GM23338 (cell line): ENCODE measurements at regions not wholly inside any gene's neighbourhood (a gene's known extent, or its start where the extent isn't known, plus 50 kb on each side); places are given as distances from the start of the nearest gene placed in this dataset.

Source experiments
- ATAC-seq: fragments of 200-7000 bp; cut with Tn5 transposase; 3 replicates; pipeline ENCODE4 v1.9.1; 2020
- DNase-seq: peaks from one replicate; pipeline ENCODE4 v3.0.0-alpha.2; 2015; ENCODE audit warnings: low spot score
- H2AFZ ChIP-seq: fragments of 200-600 bp; sonication (generic); 2 replicates; pipeline ENCODE4 v1.8.0; 2016; ENCODE audit warnings: antibody characterized with exemption, mild to moderate bottlenecking, moderate library complexity
- H3F3A ChIP-seq: fragments of 200-600 bp; sonication (generic); replicated peaks from 2 replicates; pipeline ENCODE4 v1.8.0; 2017; ENCODE audit warnings: antibody characterized with exemption, mixed run types, low read depth
- H3K27ac ChIP-seq: fragments of 200-600 bp; sonication (generic); 2 replicates; pipeline ENCODE4 v1.6.1; 2016; ENCODE audit warnings: low read depth
- H3K27me3 ChIP-seq: fragments of 200-600 bp; sonication (generic); 2 replicates; pipeline ENCODE4 v1.8.0; 2016; ENCODE audit warnings: mild to moderate bottlenecking, mixed run types, moderate library complexity; ENCODE audit not compliant: insufficient read depth
- H3K36me3 ChIP-seq: fragments of 200-600 bp; sonication (generic); 2 replicates; pipeline ENCODE4 v1.8.0; 2016; ENCODE audit warnings: mild to moderate bottlenecking; ENCODE audit not compliant: insufficient read depth
- H3K4me1 ChIP-seq: fragments of 200-600 bp; sonication (generic); 2 replicates; pipeline ENCODE4 v1.8.0; 2016; ENCODE audit warnings: mild to moderate bottlenecking, moderate library complexity; ENCODE audit not compliant: insufficient read depth
- H3K4me2 ChIP-seq: fragments of 200-600 bp; sonication (generic); 2 replicates; pipeline ENCODE4 v1.7.1; 2017; ENCODE audit warnings: mixed run types
- H3K4me3 ChIP-seq: fragments of 200-600 bp; sonication (generic); 2 replicates; pipeline ENCODE4 v1.6.1; 2016; ENCODE audit warnings: mixed run types
- H3K79me2 ChIP-seq: fragments of 200-600 bp; sonication (generic); replicated peaks from 2 replicates; pipeline ENCODE4 v1.8.0; 2017; ENCODE audit warnings: mild to moderate bottlenecking; ENCODE audit not compliant: insufficient read depth
- H3K9me2 ChIP-seq: fragments of 200-600 bp; sonication (generic); 2 replicates; pipeline ENCODE4 v1.8.0; 2017; ENCODE audit not compliant: insufficient read depth
- H4K20me1 ChIP-seq: fragments of 200-600 bp; sonication (generic); replicated peaks from 2 replicates; pipeline ENCODE4 v1.8.0; 2017; ENCODE audit warnings: mild to moderate bottlenecking; ENCODE audit not compliant: insufficient read depth
- H3K27ac Mint-ChIP-seq: 2 replicates; pipeline ENCODE4 v1.8.0; 2020; ENCODE audit warnings: inconsistent platforms, mild to moderate bottlenecking, moderate library complexity, mixed read lengths
- H3K27me3 Mint-ChIP-seq: 3 replicates; pipeline ENCODE4 v1.8.0; 2022; ENCODE audit warnings: low read depth, mild to moderate bottlenecking, moderate library complexity, mixed read lengths, inconsistent platforms; ENCODE audit not compliant: insufficient read depth, poor library complexity
- H3K36me3 Mint-ChIP-seq: 3 replicates; pipeline ENCODE4 v1.8.0; 2021; ENCODE audit warnings: low read depth, mild to moderate bottlenecking, inconsistent platforms, moderate library complexity, mixed read lengths
- H3K4me1 Mint-ChIP-seq: 3 replicates; pipeline ENCODE4 v1.8.0; 2020; ENCODE audit warnings: mild to moderate bottlenecking, inconsistent platforms, mixed read lengths
- H3K4me3 Mint-ChIP-seq: 3 replicates; pipeline ENCODE4 v1.8.0; 2021; ENCODE audit warnings: moderate library complexity, mild to moderate bottlenecking, inconsistent platforms, mixed read lengths
- H3K9me3 Mint-ChIP-seq: 3 replicates; pipeline ENCODE4 v1.8.0; 2020; ENCODE audit warnings: moderate library complexity, mild to moderate bottlenecking, inconsistent platforms, mixed read lengths
- CREB1 ChIP-seq: fragments of 250-450 bp; sonication (Bioruptor Pico); IDR thresholded peaks from 2 replicates; pipeline ENCODE4 v1.5.0; 2020; ENCODE audit warnings: low read depth, mild to moderate bottlenecking, moderate library complexity
- EZH2 ChIP-seq: fragments of 200-600 bp; sonication (generic); IDR thresholded peaks from one replicate; pipeline ENCODE4 v1.8.0; 2017; ENCODE audit warnings: antibody characterized with exemption, mild to moderate bottlenecking, low read depth; ENCODE audit not compliant: unreplicated experiment
- EZH2phosphoT487 ChIP-seq: fragments of 200-600 bp; sonication (generic); IDR thresholded peaks from one replicate; pipeline ENCODE4 v1.8.1; 2018; ENCODE audit warnings: antibody characterized with exemption; ENCODE audit not compliant: unreplicated experiment
- JUNB ChIP-seq: IDR thresholded peaks from one replicate; pipeline ENCODE4 v1.6.1; 2016; ENCODE audit warnings: antibody characterized with exemption; ENCODE audit not compliant: unreplicated experiment
- NANOG ChIP-seq: IDR thresholded peaks from 2 replicates; pipeline ENCODE4 v1.6.1; 2016; ENCODE audit warnings: antibody characterized with exemption, borderline replicate concordance
- STAT1 ChIP-seq: IDR thresholded peaks from one replicate; pipeline ENCODE4 v1.6.1; 2016; ENCODE audit warnings: antibody characterized with exemption; ENCODE audit not compliant: unreplicated experiment
- ZNF114 ChIP-seq: fragments of 250-450 bp; sonication (Bioruptor Pico); IDR thresholded peaks from 2 replicates; pipeline ENCODE4 v1.5.0; 2020; ENCODE audit warnings: mild to moderate bottlenecking, moderate library complexity
- TF ChIP-seq, protein P1 (sequence below), 2 experiments: fragments of 200-600 bp in 1 of 2; sonication (generic) in 1 of 2; conservative IDR thresholded peaks; 2 replicates each; pipeline versions ENCODE4 v1.5.1 to v1.6.1; 2016 to 2017; ENCODE audit warnings: antibody characterized with exemption in 2 of 2, low read depth in 2 of 2, mild to moderate bottlenecking in 2 of 2, moderate library complexity in 1 of 2
- TF ChIP-seq, protein P2 (sequence below): IDR thresholded peaks from 2 replicates; pipeline ENCODE4 v1.6.1; 2016; ENCODE audit warnings: antibody characterized with exemption
- TF ChIP-seq, protein P3 (sequence below): IDR thresholded peaks from one replicate; pipeline ENCODE4 v1.6.1; 2018; ENCODE audit warnings: antibody characterized with exemption; ENCODE audit not compliant: unreplicated experiment
- TF ChIP-seq, protein P4 (sequence below): fragments of 250-450 bp; sonication (Bioruptor Pico); IDR thresholded peaks from 2 replicates; pipeline ENCODE4 v1.5.0; 2020; ENCODE audit warnings: mild to moderate bottlenecking, moderate library complexity

DNA sequence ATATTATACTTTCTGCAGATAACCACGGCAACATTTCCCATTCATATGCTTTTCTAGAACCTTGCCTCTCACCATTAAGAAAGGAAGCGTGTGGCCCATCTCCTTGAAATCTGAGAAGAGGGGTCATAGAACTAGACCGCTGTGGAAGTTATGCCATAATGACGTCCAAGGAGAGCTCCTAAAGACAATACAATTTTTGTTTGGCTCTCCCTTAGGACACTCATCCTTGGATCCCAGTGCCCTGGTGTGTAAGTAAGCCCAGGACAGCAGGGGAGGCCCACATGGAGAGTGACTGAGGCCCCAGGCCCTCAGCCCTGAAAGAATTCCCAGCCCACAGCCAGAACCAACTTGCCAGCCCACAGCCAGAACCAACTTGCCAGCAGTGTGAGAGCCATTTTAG lies 379.6 kb downstream of the FOXA2 start (continued):
- TF ChIP-seq EZH2phosphoT487 (no peak), JUNB (no peak), ZNF114 (CRISPR knock-in tag) (no peak), STAT1 (no peak), CREB1 (CRISPR knock-in tag) (no peak), NANOG (no peak)
- TF ChIP-seq, protein P1, sequence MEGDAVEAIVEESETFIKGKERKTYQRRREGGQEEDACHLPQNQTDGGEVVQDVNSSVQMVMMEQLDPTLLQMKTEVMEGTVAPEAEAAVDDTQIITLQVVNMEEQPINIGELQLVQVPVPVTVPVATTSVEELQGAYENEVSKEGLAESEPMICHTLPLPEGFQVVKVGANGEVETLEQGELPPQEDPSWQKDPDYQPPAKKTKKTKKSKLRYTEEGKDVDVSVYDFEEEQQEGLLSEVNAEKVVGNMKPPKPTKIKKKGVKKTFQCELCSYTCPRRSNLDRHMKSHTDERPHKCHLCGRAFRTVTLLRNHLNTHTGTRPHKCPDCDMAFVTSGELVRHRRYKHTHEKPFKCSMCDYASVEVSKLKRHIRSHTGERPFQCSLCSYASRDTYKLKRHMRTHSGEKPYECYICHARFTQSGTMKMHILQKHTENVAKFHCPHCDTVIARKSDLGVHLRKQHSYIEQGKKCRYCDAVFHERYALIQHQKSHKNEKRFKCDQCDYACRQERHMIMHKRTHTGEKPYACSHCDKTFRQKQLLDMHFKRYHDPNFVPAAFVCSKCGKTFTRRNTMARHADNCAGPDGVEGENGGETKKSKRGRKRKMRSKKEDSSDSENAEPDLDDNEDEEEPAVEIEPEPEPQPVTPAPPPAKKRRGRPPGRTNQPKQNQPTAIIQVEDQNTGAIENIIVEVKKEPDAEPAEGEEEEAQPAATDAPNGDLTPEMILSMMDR (conservative IDR thresholded peaks at IDR 0.05; ENCODE audit: low read depth in 2 of 2): no peak
- TF ChIP-seq, protein P2, sequence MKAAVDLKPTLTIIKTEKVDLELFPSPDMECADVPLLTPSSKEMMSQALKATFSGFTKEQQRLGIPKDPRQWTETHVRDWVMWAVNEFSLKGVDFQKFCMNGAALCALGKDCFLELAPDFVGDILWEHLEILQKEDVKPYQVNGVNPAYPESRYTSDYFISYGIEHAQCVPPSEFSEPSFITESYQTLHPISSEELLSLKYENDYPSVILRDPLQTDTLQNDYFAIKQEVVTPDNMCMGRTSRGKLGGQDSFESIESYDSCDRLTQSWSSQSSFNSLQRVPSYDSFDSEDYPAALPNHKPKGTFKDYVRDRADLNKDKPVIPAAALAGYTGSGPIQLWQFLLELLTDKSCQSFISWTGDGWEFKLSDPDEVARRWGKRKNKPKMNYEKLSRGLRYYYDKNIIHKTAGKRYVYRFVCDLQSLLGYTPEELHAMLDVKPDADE: no peak

DNA sequence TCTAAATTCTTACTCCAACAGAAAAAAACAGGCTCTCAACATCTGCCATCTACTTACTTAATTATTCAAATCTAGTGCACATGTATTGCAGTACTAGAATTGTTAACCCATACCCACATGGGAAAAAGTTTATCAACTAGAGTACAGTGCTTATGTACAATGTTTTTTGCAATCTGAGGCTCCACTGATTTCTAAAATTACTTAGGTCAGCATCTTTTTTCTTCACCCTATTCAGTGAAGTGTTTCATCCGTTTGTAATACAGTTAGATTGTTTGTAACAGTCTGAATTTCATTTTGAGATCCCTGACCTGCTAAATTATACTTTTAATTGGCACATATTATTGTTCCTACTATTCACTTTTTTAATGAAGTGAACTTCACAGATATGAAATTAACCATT lies 402.2 kb downstream of the FOXA2 start:
- Mint-ChIP-seq H3K27ac (no peak overlapping the region), H3K4me1 (no peaks in the 10 kb centered on the region), H3K4me3 (no peak overlapping the region), H3K9me3 (no peaks in the 10 kb centered on the region), H3K36me3 (no peaks in the 10 kb centered on the region), H3K27me3 (no peaks in the 10 kb centered on the region)
- H2AFZ ChIP-seq: no peak overlapping the region
- no peak overlapping the region for H3K27ac ChIP-seq
- no peak for DNase-seq
- H3K27me3 ChIP-seq: no peaks in the 10 kb centered on the region
- H3K9me2 ChIP-seq: no peaks in the 10 kb centered on the region
- H4K20me1 ChIP-seq: no peaks in the 10 kb centered on the region
- H3K4me2 ChIP-seq: no peak overlapping the region
- H3K79me2 ChIP-seq: no peaks in the 10 kb centered on the region
- no peaks in the 10 kb centered on the region for H3K36me3 ChIP-seq
- no peaks in the 10 kb centered on the region for H3K4me1 ChIP-seq
- H3F3A ChIP-seq: no peaks in the 10 kb centered on the region
- no peak overlapping the region for H3K4me3 ChIP-seq
- ATAC-seq: no peak
- TF ChIP-seq, protein P3, sequence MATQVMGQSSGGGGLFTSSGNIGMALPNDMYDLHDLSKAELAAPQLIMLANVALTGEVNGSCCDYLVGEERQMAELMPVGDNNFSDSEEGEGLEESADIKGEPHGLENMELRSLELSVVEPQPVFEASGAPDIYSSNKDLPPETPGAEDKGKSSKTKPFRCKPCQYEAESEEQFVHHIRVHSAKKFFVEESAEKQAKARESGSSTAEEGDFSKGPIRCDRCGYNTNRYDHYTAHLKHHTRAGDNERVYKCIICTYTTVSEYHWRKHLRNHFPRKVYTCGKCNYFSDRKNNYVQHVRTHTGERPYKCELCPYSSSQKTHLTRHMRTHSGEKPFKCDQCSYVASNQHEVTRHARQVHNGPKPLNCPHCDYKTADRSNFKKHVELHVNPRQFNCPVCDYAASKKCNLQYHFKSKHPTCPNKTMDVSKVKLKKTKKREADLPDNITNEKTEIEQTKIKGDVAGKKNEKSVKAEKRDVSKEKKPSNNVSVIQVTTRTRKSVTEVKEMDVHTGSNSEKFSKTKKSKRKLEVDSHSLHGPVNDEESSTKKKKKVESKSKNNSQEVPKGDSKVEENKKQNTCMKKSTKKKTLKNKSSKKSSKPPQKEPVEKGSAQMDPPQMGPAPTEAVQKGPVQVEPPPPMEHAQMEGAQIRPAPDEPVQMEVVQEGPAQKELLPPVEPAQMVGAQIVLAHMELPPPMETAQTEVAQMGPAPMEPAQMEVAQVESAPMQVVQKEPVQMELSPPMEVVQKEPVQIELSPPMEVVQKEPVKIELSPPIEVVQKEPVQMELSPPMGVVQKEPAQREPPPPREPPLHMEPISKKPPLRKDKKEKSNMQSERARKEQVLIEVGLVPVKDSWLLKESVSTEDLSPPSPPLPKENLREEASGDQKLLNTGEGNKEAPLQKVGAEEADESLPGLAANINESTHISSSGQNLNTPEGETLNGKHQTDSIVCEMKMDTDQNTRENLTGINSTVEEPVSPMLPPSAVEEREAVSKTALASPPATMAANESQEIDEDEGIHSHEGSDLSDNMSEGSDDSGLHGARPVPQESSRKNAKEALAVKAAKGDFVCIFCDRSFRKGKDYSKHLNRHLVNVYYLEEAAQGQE: no peak
- TF ChIP-seq, protein P4, sequence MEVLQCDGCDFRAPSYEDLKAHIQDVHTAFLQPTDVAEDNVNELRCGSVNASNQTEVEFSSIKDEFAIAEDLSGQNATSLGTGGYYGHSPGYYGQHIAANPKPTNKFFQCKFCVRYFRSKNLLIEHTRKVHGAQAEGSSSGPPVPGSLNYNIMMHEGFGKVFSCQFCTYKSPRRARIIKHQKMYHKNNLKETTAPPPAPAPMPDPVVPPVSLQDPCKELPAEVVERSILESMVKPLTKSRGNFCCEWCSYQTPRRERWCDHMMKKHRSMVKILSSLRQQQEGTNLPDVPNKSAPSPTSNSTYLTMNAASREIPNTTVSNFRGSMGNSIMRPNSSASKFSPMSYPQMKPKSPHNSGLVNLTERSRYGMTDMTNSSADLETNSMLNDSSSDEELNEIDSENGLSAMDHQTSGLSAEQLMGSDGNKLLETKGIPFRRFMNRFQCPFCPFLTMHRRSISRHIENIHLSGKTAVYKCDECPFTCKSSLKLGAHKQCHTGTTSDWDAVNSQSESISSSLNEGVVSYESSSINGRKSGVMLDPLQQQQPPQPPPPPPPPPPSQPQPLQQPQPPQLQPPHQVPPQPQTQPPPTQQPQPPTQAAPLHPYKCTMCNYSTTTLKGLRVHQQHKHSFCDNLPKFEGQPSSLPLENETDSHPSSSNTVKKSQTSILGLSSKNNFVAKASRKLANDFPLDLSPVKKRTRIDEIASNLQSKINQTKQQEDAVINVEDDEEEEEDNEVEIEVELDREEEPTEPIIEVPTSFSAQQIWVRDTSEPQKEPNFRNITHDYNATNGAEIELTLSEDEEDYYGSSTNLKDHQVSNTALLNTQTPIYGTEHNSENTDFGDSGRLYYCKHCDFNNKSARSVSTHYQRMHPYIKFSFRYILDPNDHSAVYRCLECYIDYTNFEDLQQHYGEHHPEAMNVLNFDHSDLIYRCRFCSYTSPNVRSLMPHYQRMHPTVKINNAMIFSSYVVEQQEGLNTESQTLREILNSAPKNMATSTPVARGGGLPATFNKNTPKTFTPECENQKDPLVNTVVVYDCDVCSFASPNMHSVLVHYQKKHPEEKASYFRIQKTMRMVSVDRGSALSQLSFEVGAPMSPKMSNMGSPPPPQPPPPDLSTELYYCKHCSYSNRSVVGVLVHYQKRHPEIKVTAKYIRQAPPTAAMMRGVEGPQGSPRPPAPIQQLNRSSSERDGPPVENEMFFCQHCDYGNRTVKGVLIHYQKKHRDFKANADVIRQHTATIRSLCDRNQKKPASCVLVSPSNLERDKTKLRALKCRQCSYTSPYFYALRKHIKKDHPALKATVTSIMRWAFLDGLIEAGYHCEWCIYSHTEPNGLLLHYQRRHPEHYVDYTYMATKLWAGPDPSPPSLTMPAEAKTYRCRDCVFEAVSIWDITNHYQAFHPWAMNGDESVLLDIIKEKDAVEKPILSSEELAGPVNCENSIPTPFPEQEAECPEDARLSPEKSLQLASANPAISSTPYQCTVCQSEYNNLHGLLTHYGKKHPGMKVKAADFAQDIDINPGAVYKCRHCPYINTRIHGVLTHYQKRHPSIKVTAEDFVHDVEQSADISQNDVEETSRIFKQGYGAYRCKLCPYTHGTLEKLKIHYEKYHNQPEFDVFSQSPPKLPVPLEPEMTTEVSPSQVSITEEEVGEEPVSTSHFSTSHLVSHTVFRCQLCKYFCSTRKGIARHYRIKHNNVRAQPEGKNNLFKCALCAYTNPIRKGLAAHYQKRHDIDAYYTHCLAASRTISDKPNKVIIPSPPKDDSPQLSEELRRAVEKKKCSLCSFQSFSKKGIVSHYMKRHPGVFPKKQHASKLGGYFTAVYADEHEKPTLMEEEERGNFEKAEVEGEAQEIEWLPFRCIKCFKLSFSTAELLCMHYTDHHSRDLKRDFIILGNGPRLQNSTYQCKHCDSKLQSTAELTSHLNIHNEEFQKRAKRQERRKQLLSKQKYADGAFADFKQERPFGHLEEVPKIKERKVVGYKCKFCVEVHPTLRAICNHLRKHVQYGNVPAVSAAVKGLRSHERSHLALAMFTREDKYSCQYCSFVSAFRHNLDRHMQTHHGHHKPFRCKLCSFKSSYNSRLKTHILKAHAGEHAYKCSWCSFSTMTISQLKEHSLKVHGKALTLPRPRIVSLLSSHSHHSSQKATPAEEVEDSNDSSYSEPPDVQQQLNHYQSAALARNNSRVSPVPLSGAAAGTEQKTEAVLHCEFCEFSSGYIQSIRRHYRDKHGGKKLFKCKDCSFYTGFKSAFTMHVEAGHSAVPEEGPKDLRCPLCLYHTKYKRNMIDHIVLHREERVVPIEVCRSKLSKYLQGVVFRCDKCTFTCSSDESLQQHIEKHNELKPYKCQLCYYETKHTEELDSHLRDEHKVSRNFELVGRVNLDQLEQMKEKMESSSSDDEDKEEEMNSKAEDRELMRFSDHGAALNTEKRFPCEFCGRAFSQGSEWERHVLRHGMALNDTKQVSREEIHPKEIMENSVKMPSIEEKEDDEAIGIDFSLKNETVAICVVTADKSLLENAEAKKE (CRISPR knock-in tag): no peak
- TF ChIP-seq NANOG: no peak
- no peak for TF ChIP-seq JUNB
- TF ChIP-seq, protein P2: no peak
- TF ChIP-seq STAT1: no peak
- TF ChIP-seq EZH2phosphoT487: no peak
- no peak for TF ChIP-seq ZNF114 (CRISPR knock-in tag)
- TF ChIP-seq CREB1 (CRISPR knock-in tag): no peak
- TF ChIP-seq EZH2: no peak
